ENCODE measurements at regions not wholly inside any gene's neighbourhood (a gene's known extent, or its start where the extent isn't known, plus 50 kb on each side); places are given as distances from the start of the nearest gene placed in this dataset.

DNA sequence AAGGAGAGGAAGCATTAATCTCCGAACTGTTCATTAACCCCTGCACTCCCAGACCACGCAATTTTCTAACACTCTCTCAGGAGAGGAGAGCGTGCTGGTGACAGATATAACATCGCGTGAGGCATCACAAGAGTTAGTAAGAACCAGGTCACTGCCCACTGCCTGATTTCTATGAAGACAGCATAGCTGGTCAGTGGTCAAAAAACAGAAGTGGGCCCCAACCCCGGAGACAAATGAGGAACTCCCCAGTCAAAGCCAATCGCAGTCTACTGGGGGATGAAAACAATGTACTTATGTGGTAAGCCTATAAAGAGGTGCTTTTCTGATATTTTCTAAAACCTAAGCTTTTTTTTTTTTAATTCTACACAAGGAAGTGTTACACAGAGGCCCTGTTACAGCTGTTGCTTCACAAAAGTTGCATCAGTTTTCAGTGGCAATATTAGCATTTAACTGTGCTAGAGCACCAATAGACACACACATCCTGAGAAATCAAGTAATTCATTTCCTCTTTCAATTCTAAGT lies 231.8 kb upstream of the IRF2BP2 start:
- Histone ChIP-seq H3K4me1 (ENCODE audit: insufficient read depth, poor library complexity, severe bottlenecking) (no peaks in the 10 kb centered on the region), H3K9me3 (ENCODE audit: severe bottlenecking) (no peaks in the 10 kb centered on the region), H3K27me3 (ENCODE audit: insufficient read depth, poor library complexity, severe bottlenecking) (no peaks in the 10 kb centered on the region), H3K4me3 (ENCODE audit: severe bottlenecking) (no peak overlapping the region), H3K36me3 (ENCODE audit: low read depth) (no peaks in the 10 kb centered on the region), H3K27ac (ENCODE audit: poor library complexity, severe bottlenecking) (no peak overlapping the region)
- TF ChIP-seq, protein P1, sequence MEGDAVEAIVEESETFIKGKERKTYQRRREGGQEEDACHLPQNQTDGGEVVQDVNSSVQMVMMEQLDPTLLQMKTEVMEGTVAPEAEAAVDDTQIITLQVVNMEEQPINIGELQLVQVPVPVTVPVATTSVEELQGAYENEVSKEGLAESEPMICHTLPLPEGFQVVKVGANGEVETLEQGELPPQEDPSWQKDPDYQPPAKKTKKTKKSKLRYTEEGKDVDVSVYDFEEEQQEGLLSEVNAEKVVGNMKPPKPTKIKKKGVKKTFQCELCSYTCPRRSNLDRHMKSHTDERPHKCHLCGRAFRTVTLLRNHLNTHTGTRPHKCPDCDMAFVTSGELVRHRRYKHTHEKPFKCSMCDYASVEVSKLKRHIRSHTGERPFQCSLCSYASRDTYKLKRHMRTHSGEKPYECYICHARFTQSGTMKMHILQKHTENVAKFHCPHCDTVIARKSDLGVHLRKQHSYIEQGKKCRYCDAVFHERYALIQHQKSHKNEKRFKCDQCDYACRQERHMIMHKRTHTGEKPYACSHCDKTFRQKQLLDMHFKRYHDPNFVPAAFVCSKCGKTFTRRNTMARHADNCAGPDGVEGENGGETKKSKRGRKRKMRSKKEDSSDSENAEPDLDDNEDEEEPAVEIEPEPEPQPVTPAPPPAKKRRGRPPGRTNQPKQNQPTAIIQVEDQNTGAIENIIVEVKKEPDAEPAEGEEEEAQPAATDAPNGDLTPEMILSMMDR (IDR thresholded peaks at IDR 0.05; ENCODE audit: poor library complexity, severe bottlenecking): no peak
- DNase-seq (ENCODE audit: low spot score): no peak
- no peak for ATAC-seq (ENCODE audit: low read depth)

DNA sequence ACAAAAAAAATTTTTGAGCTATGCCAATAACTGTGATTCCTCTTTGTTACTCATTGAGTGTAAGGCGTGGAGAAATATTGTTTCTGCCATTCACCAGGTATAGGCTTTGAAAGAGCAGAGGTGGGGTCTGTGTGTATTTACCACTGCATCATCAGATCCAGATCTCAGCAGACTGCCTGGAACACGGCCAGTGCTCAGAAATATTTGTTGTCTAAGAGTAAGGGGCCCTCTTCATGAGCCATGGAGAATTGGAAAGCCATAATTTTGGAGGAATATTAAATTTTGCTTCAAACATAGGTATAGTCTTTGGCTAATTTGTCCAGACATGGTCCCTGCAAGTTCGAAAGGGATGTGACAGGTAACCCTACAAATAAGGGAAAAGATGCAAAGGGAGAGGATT lies 231.3 kb upstream of the IRF2BP2 start:
- Histone ChIP-seq H3K4me1 (ENCODE audit: insufficient read depth, poor library complexity, severe bottlenecking) (no peaks in the 10 kb centered on the region), H3K27ac (ENCODE audit: poor library complexity, severe bottlenecking) (no peak overlapping the region), H3K27me3 (ENCODE audit: insufficient read depth, poor library complexity, severe bottlenecking) (no peaks in the 10 kb centered on the region), H3K36me3 (ENCODE audit: low read depth) (no peaks in the 10 kb centered on the region), H3K9me3 (ENCODE audit: severe bottlenecking) (no peaks in the 10 kb centered on the region), H3K4me3 (ENCODE audit: severe bottlenecking) (no peak overlapping the region)
- DNase-seq (ENCODE audit: low spot score): no peak
- ATAC-seq (ENCODE audit: low read depth): no peak
- TF ChIP-seq, protein P1 (IDR thresholded peaks at IDR 0.05; ENCODE audit: poor library complexity, severe bottlenecking): no peak

DNA sequence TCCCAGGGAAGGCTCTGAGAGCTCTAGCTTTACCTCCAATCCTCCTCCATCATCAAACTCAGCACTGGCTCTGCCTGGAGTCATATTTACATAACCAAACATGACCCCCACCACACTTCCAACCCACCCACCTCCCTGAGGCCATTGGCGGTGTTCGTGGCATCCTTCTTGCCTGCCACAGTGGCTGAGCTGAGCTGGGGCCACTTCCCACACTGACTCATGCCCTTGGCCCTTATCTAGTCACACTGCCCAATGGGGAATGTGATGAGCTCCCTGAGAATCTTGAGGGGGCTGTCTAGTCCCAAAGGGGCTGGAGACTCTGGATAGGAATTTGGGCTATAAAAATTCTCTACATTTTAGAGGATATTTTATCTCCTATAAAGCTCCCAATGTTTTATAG lies 230.9 kb upstream of the IRF2BP2 start:
- no peak for DNase-seq (ENCODE audit: low spot score)
- no peak for ATAC-seq (ENCODE audit: low read depth)
- no peak overlapping the region for H3K27ac ChIP-seq (ENCODE audit: poor library complexity, severe bottlenecking)
- no peaks in the 10 kb centered on the region for H3K9me3 ChIP-seq (ENCODE audit: severe bottlenecking)
- no peaks in the 10 kb centered on the region for H3K36me3 ChIP-seq (ENCODE audit: low read depth)
- no peaks in the 10 kb centered on the region for H3K27me3 ChIP-seq (ENCODE audit: insufficient read depth, poor library complexity, severe bottlenecking)
- no peaks in the 10 kb centered on the region for H3K4me1 ChIP-seq (ENCODE audit: insufficient read depth, poor library complexity, severe bottlenecking)
- TF ChIP-seq, protein P1 (IDR thresholded peaks at IDR 0.05; ENCODE audit: poor library complexity, severe bottlenecking): no peak
- H3K4me3 ChIP-seq (ENCODE audit: severe bottlenecking): no peak overlapping the region

DNA sequence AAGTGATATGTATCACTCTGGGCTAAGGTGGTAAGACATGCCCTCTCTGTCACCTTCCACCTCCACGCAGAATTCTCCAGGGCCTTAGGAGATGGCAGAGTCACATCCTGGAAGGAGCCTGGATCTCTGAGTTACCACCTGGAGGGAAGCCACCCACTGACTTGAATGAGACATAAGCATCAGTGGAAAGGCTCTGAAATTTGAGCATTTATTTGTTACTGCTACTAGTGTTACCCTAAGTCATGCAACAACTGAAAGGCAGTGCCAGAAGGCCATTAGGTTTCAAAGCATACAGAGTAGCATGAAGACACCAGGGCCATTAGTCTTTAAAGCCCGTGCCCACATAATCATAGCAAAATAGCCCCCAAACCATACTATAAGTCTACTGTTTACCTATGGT lies 230.3 kb upstream of the IRF2BP2 start:
- ATAC-seq (ENCODE audit: low read depth): no peak
- Histone ChIP-seq H3K36me3 (ENCODE audit: low read depth) (no peaks in the 10 kb centered on the region), H3K9me3 (ENCODE audit: severe bottlenecking) (no peaks in the 10 kb centered on the region), H3K4me3 (ENCODE audit: severe bottlenecking) (no peak overlapping the region), H3K27ac (ENCODE audit: poor library complexity, severe bottlenecking) (no peak overlapping the region), H3K27me3 (ENCODE audit: insufficient read depth, poor library complexity, severe bottlenecking) (no peaks in the 10 kb centered on the region), H3K4me1 (ENCODE audit: insufficient read depth, poor library complexity, severe bottlenecking) (no peaks in the 10 kb centered on the region)
- TF ChIP-seq, protein P1 (IDR thresholded peaks at IDR 0.05; ENCODE audit: poor library complexity, severe bottlenecking): no peak
- DNase-seq (ENCODE audit: low spot score): no peak

DNA sequence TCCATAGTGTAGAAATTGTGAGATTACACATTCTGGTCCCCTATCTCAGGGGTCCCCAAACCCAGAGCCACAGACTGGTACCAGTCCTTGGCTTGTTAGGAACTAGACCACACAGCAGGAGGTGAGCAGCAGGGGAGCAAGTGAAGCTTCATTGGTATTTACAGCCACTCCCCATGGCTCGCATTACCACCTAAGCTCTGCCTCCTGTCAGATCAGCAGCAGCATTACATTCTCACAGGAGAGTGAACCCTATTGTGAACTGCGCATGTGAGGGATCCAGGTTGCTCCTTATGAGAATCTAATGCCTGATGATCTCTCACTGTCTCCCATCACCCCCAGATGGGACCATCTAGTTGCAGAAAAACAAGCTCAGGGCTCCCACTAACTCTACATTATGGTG lies 229.7 kb upstream of the IRF2BP2 start:
- no peak overlapping the region for H3K4me3 ChIP-seq (ENCODE audit: severe bottlenecking)
- H3K36me3 ChIP-seq (ENCODE audit: low read depth): no peaks in the 10 kb centered on the region
- H3K27ac ChIP-seq (ENCODE audit: poor library complexity, severe bottlenecking): no peak overlapping the region
- TF ChIP-seq, protein P1 (IDR thresholded peaks at IDR 0.05; ENCODE audit: poor library complexity, severe bottlenecking): no peak
- no peaks in the 10 kb centered on the region for H3K9me3 ChIP-seq (ENCODE audit: severe bottlenecking)
- ATAC-seq (ENCODE audit: low read depth) (no peak), DNase-seq (ENCODE audit: low spot score) (no peak)
- H3K27me3 ChIP-seq (ENCODE audit: insufficient read depth, poor library complexity, severe bottlenecking): no peaks in the 10 kb centered on the region
- no peaks in the 10 kb centered on the region for H3K4me1 ChIP-seq (ENCODE audit: insufficient read depth, poor library complexity, severe bottlenecking)
